ENCODE measurements at regions not wholly inside any gene's neighbourhood (a gene's known extent, or its start where the extent isn't known, plus 50 kb on each side); places are given as distances from the start of the nearest gene placed in this dataset.

- no peak for DNase-seq (ENCODE audit: low spot score)
Observed at GRCh38 chr19:28843761-28844492, 369.0 kb downstream of the UQCRFS1 start.

- no peak for DNase-seq (ENCODE audit: low spot score)
Observed at GRCh38 chr19:28841531-28841930, 371.4 kb downstream of the UQCRFS1 start.

GRCh38 chr19:28840891-28841290 is 372.1 kb downstream of the UQCRFS1 start:
- no peak for DNase-seq (ENCODE audit: low spot score)

GRCh38 chr19:28839455-28839854 is 373.5 kb downstream of the UQCRFS1 start:
- DNase-seq (ENCODE audit: low spot score), result no peak

GRCh38 chr19:28838909-28839308 is 374.0 kb downstream of the UQCRFS1 start:
- no peak for DNase-seq (ENCODE audit: low spot score)

GRCh38 chr19:28836421-28836820 is 376.5 kb downstream of the UQCRFS1 start:
- DNase-seq (ENCODE audit: low spot score), result no peak

- DNase-seq (ENCODE audit: low spot score), result no peak
Observed at GRCh38 chr19:28834996-28835395, 378.0 kb downstream of the UQCRFS1 start.

GRCh38 chr19:28831462-28831861 is 381.5 kb downstream of the UQCRFS1 start:
- peak; percentile 65 for DNase-seq (ENCODE audit: low spot score)

GRCh38 chr19:28829762-28830161 is 383.2 kb downstream of the UQCRFS1 start:
- no peak for DNase-seq (ENCODE audit: low spot score)

- no peak for DNase-seq (ENCODE audit: low spot score)
Observed at GRCh38 chr19:28829359-28829758, 383.6 kb downstream of the UQCRFS1 start.

GRCh38 chr19:28828276-28828870 is 384.6 kb downstream of the UQCRFS1 start:
- no peak for DNase-seq (ENCODE audit: low spot score)

- no peak for DNase-seq (ENCODE audit: low spot score)
Observed at GRCh38 chr19:28827382-28827781, 385.6 kb downstream of the UQCRFS1 start.

GRCh38 chr19:28823338-28823961 is 389.5 kb downstream of the UQCRFS1 start:
- DNase-seq (ENCODE audit: low spot score), result peak; percentile 54

GRCh38 chr19:28820289-28820688 is 392.7 kb downstream of the UQCRFS1 start:
- DNase-seq (ENCODE audit: low spot score), result no peak

GRCh38 chr19:28815257-28815656 is 397.7 kb downstream of the UQCRFS1 start:
- no peak for DNase-seq (ENCODE audit: low spot score)

- no peak for DNase-seq (ENCODE audit: low spot score)
Observed at GRCh38 chr19:28794301-28794700, 418.6 kb downstream of the UQCRFS1 start.

- peak; percentile 59 for DNase-seq (ENCODE audit: low spot score)
Observed at GRCh38 chr19:28793391-28794168, 419.4 kb downstream of the UQCRFS1 start.

GRCh38 chr19:28785971-28786370 is 427.0 kb downstream of the UQCRFS1 start:
- DNase-seq (ENCODE audit: low spot score), result peak; percentile 21

GRCh38 chr19:28764066-28764465 is 448.9 kb downstream of the UQCRFS1 start:
- no peak for DNase-seq (ENCODE audit: low spot score)

GRCh38 chr19:28746478-28746877 is 466.5 kb downstream of the UQCRFS1 start:
- DNase-seq (ENCODE audit: low spot score), result no peak

- no peak for DNase-seq (ENCODE audit: low spot score)
Observed at GRCh38 chr19:28744943-28745342, 468.0 kb downstream of the UQCRFS1 start.

GRCh38 chr19:28744014-28744413 is 468.9 kb downstream of the UQCRFS1 start:
- no peak for DNase-seq (ENCODE audit: low spot score)

Measured in iPS-NIHi11 (cell line).